ENCODE measurements at regions not wholly inside any gene's neighbourhood (a gene's known extent, or its start where the extent isn't known, plus 50 kb on each side); places are given as distances from the start of the nearest gene placed in this dataset.

- Histone ChIP-seq H3K4me3 (no peak overlapping the region), H3K27me3 (no peaks in the 10 kb centered on the region), H3K36me3 (ENCODE audit: low read depth, missing control alignments) (no peaks in the 10 kb centered on the region), H3K9me3 (no peaks in the 10 kb centered on the region), H3K27ac (no peak overlapping the region), H3K4me1 (no peaks in the 10 kb centered on the region)
- no peak for DNase-seq
- TF ChIP-seq POLR2A (IDR thresholded peaks at IDR 0.05) (no peak), CTCF (IDR thresholded peaks at IDR 0.05) (no peak)
- intact Hi-C loops (cut with DNase I; ENCODE audit: low total_unique reads), result no loop called here
Observed at GRCh38 chr4:177091515-177091914, 218.2 kb upstream of the NEIL3 start.

DNA sequence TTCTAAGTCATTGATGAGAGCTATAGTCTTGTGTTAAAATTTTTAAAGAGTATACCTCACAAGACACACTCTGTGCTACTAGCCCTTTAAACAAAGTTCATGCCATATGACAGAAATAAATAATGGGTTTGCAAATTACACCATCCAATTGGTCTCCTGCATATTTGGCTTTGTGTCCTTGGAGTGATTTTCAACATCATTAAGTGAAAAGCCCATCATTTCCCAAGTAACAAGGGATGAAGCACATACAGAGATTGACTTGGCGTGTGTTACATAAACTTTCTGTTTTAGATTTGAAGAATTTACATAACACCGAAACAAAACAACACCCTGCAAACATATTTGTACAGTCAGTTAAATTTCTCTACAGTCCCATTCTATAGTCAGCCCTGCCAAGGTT is 216.9 kb upstream of the NEIL3 start:
- no peaks in the 10 kb centered on the region for H3K4me1 ChIP-seq
- WGBS, 2 donors, result 77 to 92% methylated on average over 2 of the region's 2 CpGs
- DNase-seq, result no peak
- TF ChIP-seq CTCF (IDR thresholded peaks at IDR 0.05) (no peak), POLR2A (IDR thresholded peaks at IDR 0.05) (no peak)
- no peaks in the 10 kb centered on the region for H3K9me3 ChIP-seq
- H3K4me3 ChIP-seq, result no peak overlapping the region
- no peaks in the 10 kb centered on the region for H3K27me3 ChIP-seq
- no peaks in the 10 kb centered on the region for H3K36me3 ChIP-seq (ENCODE audit: low read depth, missing control alignments)
- no peak overlapping the region for H3K27ac ChIP-seq
- intact Hi-C loops (cut with DNase I; ENCODE audit: low total_unique reads), result no loop called here

DNA sequence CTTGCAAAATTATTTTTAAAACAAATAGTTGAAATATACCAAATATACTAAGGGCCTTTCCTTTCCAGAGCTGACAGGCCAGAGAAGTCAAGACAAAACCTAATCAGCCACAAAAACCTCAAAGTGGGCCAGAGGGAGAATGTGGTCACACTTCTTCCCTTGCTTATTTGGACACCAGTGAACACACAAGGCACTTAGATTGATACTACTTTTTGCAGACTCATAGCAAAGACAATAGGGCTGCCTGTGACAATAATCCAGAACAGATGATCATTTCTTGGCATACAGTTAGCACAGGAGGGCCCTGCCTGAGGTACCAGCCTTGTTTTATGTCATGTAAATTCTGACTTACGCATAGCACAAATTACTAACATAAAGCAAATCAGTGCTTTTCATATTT is 215.7 kb upstream of the NEIL3 start:
- Histone ChIP-seq H3K4me1 (no peaks in the 10 kb centered on the region), H3K4me3 (no peak overlapping the region), H3K27me3 (no peaks in the 10 kb centered on the region), H3K36me3 (ENCODE audit: low read depth, missing control alignments) (no peaks in the 10 kb centered on the region), H3K9me3 (no peaks in the 10 kb centered on the region), H3K27ac (no peak overlapping the region)
- no peak for TF ChIP-seq CTCF (IDR thresholded peaks at IDR 0.05)
- TF ChIP-seq POLR2A (IDR thresholded peaks at IDR 0.05), result no peak
- 91% methylated on average over 1 of the region's 1 CpG for WGBS, 2 donors
- intact Hi-C loops (cut with DNase I; ENCODE audit: low total_unique reads), result no loop called here
- DNase-seq, result no peak

- DNase-seq, result no peak
- TF ChIP-seq CTCF (IDR thresholded peaks at IDR 0.05), result no peak
- TF ChIP-seq POLR2A (IDR thresholded peaks at IDR 0.05), result no peak
- H3K27ac ChIP-seq, result no peak overlapping the region
- 96 to 97% methylated on average over 6 of the region's 6 CpGs for WGBS, 2 donors
- no peaks in the 10 kb centered on the region for H3K9me3 ChIP-seq
- H3K4me3 ChIP-seq, result no peak overlapping the region
- H3K27me3 ChIP-seq, result no peaks in the 10 kb centered on the region
- no peaks in the 10 kb centered on the region for H3K4me1 ChIP-seq
- no peaks in the 10 kb centered on the region for H3K36me3 ChIP-seq (ENCODE audit: low read depth, missing control alignments)
- intact Hi-C loops (cut with DNase I; ENCODE audit: low total_unique reads), result no loop called here
Observed at GRCh38 chr4:177097291-177097690, 212.4 kb upstream of the NEIL3 start.

GRCh38 chr4:177099211-177099610 is 210.5 kb upstream of the NEIL3 start:
- 91 to 96% methylated on average over 6 of the region's 6 CpGs for WGBS, 2 donors
- intact Hi-C loops (cut with DNase I; ENCODE audit: low total_unique reads), result no loop called here
- no peaks in the 10 kb centered on the region for H3K4me1 ChIP-seq
- no peaks in the 10 kb centered on the region for H3K27me3 ChIP-seq
- TF ChIP-seq POLR2A (IDR thresholded peaks at IDR 0.05) (no peak), CTCF (IDR thresholded peaks at IDR 0.05) (no peak)
- no peak overlapping the region for H3K27ac ChIP-seq
- DNase-seq, result no peak
- no peaks in the 10 kb centered on the region for H3K9me3 ChIP-seq
- no peak overlapping the region for H3K4me3 ChIP-seq
- H3K36me3 ChIP-seq (ENCODE audit: low read depth, missing control alignments), result no peaks in the 10 kb centered on the region

Measured in testis (tissue), 2 donors.